GM12874 (cell line): ENCODE measurements at regions not wholly inside any gene's neighbourhood (a gene's known extent, or its start where the extent isn't known, plus 50 kb on each side); places are given as distances from the start of the nearest gene placed in this dataset.

ENCODE experiments used
- CTCF ChIP-seq: IDR thresholded peaks from 2 replicates; pipeline ENCODE4 v1.5.1; 2011; ENCODE audit warnings: low read depth, mild to moderate bottlenecking, control low read depth, low read length, moderate library complexity; ENCODE audit not compliant: insufficient read depth

GRCh38 chrX:121231566-121232358 is 184.4 kb downstream of the GLUD2 start:
- no peak for TF ChIP-seq CTCF

GRCh38 chrX:121236040-121236439 is 188.6 kb downstream of the GLUD2 start:
- no peak for TF ChIP-seq CTCF

GRCh38 chrX:121238093-121238492 is 190.7 kb downstream of the GLUD2 start:
- no peak for TF ChIP-seq CTCF

DNA sequence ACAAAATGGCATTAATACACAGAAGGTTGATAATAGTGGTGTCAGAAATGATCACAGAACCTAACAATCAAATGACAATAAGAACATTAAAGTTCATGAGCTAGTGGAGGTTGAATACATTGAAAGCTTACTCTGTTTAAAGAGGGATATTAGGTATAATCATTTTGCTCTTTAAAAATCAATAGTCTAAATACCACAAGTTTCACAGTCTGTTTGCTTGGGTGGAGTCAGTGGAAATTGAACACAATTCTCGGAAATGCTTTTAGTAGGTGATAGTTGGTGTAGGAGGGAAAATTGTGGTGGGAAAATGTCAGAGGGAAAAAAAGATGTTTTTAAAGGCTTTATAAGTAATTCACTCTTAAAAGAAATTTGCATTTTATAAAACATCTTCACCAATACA is 197.1 kb downstream of the GLUD2 start:
- no peak for TF ChIP-seq CTCF

DNA sequence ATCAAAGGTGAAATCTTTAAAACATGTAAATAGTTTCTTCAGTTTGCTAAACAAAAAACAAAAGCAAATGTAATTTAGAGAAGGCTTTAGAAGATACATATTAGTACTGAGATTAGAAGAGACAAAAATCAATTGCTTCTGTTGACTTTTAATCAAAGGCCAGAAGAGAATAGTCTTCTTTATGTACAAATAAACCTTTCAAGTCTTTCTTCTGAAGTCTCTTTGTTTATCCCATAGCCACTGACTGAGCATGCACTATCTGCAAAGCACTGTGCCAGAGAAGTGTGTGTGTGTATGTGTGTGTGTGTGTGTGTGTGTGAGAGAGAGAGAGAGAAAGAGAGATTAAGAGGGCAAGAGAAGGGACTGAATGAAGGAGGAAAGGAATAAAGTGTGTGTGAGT is 198.4 kb downstream of the GLUD2 start:
- no peak for TF ChIP-seq CTCF

GRCh38 chrX:121254336-121254735 is 206.9 kb downstream of the GLUD2 start:
- peak; percentile 24; the same call in 1 of the 2 replicates for TF ChIP-seq CTCF

DNA sequence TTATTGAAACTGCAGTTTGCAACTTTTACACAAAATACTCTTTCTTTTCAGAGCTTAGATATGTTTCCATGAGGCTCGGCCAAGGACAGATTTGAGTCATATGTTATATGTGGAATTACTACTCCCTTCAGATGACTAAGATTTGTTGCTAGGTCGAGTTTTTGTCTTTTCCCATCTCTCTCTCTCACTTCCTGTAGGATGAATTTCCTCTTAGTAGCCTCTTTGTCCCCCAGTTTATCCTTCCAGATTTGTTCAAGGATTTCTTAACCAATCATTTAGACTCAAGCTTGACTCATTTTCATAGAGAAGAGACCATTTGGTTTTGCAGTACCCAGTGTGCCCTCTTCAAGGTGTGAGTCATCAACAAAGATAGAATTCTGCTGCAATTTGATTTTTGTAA is 209.2 kb downstream of the GLUD2 start:
- no peak for TF ChIP-seq CTCF

DNA sequence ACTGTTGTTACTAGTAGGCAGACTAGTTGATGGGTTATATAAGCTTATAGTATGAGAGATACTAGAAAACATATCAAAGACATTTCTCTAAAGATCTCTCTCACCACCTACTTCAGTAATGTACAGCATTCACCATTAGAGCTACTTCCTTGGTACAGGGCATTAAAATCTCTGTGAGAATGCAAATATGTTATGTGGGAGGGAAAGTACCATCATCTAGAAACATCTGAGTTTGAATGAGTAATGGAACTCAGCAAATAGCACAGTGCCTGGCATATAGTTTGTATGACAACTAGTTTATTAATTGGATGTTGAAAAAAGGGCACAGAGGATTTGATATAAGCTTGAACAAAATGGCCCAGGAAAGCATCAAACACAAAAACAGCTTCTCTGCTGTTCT is 211.1 kb downstream of the GLUD2 start:
- TF ChIP-seq CTCF = no peak
